ENCODE measurements at regions not wholly inside any gene's neighbourhood (a gene's known extent, or its start where the extent isn't known, plus 50 kb on each side); places are given as distances from the start of the nearest gene placed in this dataset.
"Not testable (repeated sequence)": the region's sequence is repeated elsewhere in the genome, so short reads cannot be mapped to it uniquely, and the experiment has no call there.

GRCh38 chrX:84611843-84612636 is 109.8 kb upstream of the HDX start:
- no peak for DNase-seq

- DNase-seq: peak in 1 of 2 experiments; percentile 8
Observed at GRCh38 chrX:84634201-84634782, 132.0 kb upstream of the HDX start.

- DNase-seq: no peak
Observed at GRCh38 chrX:84666086-84666485, 163.8 kb upstream of the HDX start.

GRCh38 chrX:84690228-84690627 is 188.0 kb upstream of the HDX start:
- no peak for DNase-seq

DNA sequence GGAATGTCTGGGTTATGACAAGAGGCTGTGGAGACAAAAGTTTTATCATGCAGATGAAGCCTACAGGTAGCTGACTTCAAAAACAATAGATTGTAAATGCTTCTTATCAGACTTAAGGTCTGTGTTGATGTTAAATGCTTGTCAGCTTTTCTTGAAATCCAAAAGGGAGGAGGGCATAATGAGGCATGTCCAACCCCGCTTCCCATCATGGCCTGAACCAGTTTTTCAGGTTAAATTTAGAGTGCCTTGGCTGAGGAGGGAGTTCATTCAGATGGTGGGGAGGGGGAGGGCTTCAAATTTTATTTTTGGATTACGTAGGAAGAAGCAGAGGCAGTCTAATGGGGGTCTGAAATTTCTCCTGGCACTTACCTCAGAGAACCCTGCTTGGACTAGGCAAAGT is 207.7 kb upstream of the HDX start:
- no peak for DNase-seq

DNA sequence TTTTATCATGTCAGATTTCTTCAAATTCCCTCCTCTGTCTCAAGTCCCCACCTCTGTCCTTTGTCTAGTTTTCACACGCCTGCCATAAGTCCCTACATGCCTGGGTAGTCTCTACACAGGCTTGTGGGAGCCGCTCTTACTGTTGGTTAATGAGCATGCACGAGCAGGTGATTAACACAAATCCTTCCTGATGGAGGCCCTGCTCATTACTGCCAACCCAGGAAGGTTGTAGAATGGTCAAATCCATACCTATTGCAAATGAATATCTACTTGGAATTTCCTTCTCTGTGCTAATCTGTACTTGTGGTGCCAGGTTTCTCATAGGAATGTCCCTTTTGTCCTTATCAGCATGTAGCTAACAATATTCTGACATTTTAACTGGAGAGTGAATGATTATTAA is 208.4 kb upstream of the HDX start:
- DNase-seq: no peak

DNA sequence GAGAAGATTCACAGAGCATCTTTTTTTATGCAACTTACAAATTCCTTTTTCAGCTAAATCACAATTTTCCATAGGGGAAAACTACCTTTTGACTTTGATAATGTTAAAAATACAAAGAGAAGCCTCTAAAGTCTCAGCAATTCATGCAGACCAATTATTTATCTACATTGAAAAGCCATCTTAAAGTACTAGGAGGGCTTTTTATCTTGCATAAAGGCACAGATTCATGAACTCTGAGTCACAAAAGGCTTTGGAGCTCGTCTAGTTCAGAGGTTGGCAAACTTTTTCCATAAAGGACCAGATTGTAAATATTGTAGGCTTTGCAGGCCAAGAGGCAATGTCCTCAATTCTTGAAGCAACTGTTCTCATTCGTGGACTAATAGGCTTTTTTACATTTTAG is 210.4 kb upstream of the HDX start:
- no peak for DNase-seq

DNA sequence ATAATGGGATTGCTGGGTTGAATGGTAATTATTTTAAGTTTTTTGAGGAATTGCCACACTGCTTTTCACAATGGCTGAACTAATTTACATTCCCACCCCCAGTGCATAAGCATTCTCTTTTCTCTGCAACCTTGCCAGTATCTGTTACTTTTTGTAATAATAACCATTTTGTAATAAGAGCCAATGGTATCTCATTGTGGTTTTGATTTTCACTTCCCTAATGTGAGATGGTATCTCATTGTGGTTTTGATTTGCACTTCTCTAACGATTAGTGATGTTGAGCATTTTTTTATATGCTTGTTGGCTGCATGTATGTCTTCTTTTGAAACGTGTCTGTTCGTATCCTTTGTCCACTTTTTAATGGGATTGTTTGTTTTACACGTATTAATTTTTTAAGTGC is 213.1 kb upstream of the HDX start:
- DNase-seq: no peak

GRCh38 chrX:84717343-84717742 is 215.1 kb upstream of the HDX start:
- DNase-seq: no peak

- no peak for DNase-seq
Observed at GRCh38 chrX:84721416-84721815, 219.2 kb upstream of the HDX start.

GRCh38 chrX:84724576-84724975 is 222.3 kb upstream of the HDX start:
- no peak for DNase-seq

DNA sequence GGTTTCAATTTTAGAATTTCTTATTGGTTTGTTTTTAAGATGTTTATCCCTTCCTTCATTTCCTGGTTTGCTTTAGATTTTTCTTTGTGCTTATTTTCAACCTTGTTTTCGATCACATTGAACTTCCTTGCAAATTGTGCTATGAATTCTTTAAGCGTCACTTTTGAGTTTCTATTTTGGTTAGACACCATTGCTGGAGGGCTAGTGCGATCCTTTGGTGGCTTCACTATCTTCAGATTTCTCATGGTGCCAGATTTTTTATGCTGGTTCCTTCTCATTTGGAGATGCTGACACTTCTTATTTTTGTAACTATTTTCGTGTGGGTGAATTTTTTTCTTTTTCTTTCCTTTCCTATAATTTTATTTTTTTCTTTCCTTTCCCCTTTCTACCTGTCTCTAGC is 227.2 kb upstream of the HDX start:
- DNase-seq: no peak

DNA sequence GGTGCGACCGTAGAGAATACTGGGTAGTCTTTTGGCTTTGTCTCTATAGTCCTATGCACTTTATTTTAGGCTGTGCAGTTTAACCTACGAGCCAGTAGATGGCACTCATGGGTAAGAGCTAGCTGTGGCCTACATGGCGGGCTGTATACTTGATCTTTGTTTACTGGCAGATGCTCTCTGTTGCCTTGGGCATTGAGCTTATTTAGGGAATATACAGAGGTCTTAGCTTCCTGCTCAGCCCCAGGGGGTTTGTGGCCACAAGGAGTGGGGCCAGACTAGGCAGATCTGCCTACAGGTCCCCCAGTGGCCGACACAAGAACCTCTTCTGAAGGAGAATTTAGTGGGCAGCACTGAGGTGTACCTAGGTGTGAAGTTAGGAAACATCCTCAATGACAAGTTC is 227.6 kb upstream of the HDX start:
- peak; percentile 61 to 79 for DNase-seq

DNA sequence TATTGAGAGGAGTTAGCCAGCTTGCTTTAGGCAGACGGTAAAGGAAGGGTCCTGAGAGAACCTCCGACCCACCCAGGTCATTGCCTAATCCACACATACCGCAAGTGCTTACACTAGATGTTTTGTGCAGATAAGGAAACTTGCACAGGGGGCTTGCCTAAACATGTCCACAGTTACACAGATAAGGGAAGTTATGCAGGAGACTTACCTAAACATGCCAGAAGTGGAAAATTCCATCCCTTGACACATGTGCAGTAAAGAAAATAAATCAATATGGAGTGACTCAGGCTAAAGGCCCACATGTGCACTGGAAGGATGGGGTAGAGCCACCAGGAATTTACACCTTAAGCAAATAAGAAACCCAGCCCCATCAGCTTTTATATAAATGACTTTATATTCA is 232.8 kb upstream of the HDX start:
- no peak for DNase-seq

- DNase-seq: no peak
Observed at GRCh38 chrX:84737471-84737871, 235.2 kb upstream of the HDX start.

GRCh38 chrX:84747516-84747915 is 245.3 kb upstream of the HDX start:
- no peak for DNase-seq

DNA sequence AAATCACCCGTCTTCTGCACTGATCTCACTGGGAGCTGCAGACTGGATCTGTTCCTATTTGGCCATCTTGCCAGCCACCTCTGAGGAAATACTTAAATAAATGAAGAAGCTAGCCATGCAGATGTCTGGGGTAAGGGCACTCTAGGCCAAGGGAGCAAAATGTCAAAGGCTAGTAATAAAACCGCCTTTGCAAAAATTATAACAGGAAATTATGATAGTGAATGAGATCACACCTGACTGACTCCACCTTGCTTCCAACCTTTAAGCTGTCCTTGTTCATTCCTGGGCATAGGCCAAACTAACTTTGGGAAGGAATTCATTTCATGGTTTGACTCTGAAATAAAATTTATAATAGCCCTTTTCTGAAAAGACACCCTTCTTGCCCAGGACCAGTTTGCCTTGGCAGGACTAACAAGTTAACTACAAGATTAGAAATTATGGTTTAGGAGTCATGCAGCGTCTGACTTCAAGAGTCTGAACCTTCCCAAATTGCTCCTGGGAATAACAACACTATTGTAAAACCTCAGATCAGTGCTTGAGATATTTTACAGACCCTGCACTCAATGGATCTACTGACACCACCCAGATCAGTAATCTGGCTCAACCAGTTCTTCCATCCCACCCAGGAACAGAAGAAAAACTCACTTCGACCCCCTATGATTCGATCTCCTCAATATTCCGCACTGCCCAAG is 246.9 kb upstream of the HDX start:
- no peak for DNase-seq

DNA sequence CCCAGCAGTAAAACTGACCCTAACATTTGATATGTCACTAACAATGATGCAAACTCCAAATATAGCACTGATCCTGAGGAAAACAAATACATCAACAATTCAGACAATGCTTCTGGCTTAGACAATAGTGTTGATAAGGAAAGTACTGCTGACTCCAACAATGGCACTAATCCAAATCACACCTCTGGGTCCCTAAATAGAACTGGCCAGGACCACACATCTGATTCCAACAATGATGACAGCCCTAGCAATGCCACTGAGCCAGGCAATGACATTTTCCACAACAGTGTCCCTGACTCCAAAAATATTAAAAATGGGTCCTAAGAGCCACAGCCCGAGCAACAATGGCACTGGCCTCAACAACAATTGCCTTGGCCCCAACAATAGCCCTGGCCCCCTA is 243.1 kb upstream of the APOOL start:
- no peak for DNase-seq

- DNase-seq: no peak
Observed at GRCh38 chrX:84796321-84796720, 207.4 kb upstream of the APOOL start.

- DNase-seq: peak; percentile 79 to 86
Observed at GRCh38 chrX:84830836-84831235, 172.8 kb upstream of the APOOL start.

DNA sequence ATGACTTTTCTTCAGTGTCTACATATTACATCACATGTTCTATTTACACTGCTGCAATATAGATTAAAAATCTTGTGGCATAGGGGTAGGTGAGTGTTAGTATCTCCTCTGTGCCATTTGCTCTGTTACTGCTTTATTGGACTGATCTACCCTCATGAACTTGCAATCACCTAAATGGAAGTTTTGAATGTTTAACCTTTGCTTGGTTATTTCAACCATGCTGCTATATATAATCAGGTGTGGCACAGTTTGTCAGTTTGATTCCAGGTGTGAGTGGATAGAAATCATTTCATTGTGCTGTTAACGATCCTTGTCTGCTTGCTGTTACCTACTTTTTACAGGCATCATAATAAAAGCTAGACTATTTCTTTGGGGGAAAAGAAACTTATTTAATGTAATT is 157.1 kb upstream of the APOOL start:
- not testable (repeated sequence) for DNase-seq

- not testable (repeated sequence) for DNase-seq
Observed at GRCh38 chrX:84851183-84851582, 152.5 kb upstream of the APOOL start.

DNA sequence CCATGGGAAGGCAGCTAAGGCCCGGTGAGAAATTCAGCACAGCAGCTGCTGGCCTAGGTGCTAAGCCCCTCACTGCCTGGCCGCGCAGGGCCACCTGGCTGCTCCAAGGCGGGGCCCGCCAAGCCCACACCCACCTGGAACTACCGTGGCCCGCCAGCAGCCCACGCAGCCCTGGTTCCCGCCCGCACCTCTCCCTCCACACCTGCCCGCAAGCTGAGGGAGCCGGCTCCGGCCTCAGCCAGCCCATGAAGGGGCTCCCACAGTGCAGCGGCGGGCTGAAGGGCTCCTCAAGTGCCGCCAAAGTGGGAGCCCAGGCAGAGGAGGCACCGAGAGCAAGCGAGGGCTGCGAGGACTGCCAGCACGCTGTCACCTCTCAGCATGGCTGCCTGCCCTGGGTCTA is 146.9 kb upstream of the APOOL start:
- not testable (repeated sequence) for DNase-seq

GRCh38 chrX:84858771-84859170 is 144.9 kb upstream of the APOOL start:
- DNase-seq: not testable (repeated sequence)

Measured in NCI-H2081 (cell line).